OCI-LY7 (cell line): ENCODE measurements at regions not wholly inside any gene's neighbourhood (a gene's known extent, or its start where the extent isn't known, plus 50 kb on each side); places are given as distances from the start of the nearest gene placed in this dataset.

Source experiments
- BruUV-seq: library from RNA; stranded (reverse); fragments of 400-500 nt; replicated peaks from 2 replicates; lab custom pipeline; 2021; lab: Mats Ljungman, UMichigan
- CTCF ChIA-PET: fragments of 300-600 bp; sonication (Branson Sonifier 250); formaldehyde crosslinking; loops from one replicate; lab custom pipeline; 2022; ENCODE audit warnings: antibody characterized with exemption; ENCODE audit not compliant: unreplicated experiment; lab: Charles Lee
- POLR2A ChIA-PET: fragments of 300-600 bp; sonication (Branson Sonifier 250); formaldehyde crosslinking; loops from one replicate; lab custom pipeline; 2022; ENCODE audit warnings: antibody characterized with exemption; lab: Charles Lee
- DNase-seq: peaks from one replicate; pipeline ENCODE4 v3.0.0-alpha.2; 2015; ENCODE audit warnings: low spot score
- H2AFZ ChIP-seq: fragments of 200-600 bp; sonication (generic), shearing (Covaris generic); 2 replicates; pipeline ENCODE4 v1.6.1; 2014; ENCODE audit warnings: mild to moderate bottlenecking, antibody characterized with exemption, low read length, moderate library complexity
- H3K27ac ChIP-seq: fragments of 200-600 bp; sonication (generic); 2 replicates; pipeline ENCODE4 v1.5.1; 2014; ENCODE audit warnings: mixed run types, low read depth, mild to moderate bottlenecking, moderate library complexity, low read length, inconsistent platforms; ENCODE audit not compliant: poor library complexity, severe bottlenecking
- H3K36me3 ChIP-seq: fragments of 200-600 bp; sonication (generic); 2 replicates; pipeline ENCODE4 v1.6.1; 2014; ENCODE audit warnings: mild to moderate bottlenecking, antibody characterized with exemption, low read length, moderate library complexity, mixed read lengths; ENCODE audit not compliant: insufficient read depth
- H3K4me1 ChIP-seq: fragments of 200-600 bp; sonication (generic); 2 replicates; pipeline ENCODE4 v1.5.1; 2014; ENCODE audit warnings: mild to moderate bottlenecking, low read length; ENCODE audit not compliant: insufficient read depth, poor library complexity, severe bottlenecking
- H3K4me2 ChIP-seq: fragments of 200-600 bp; sonication (generic); 2 replicates; pipeline ENCODE4 v1.6.1; 2014; ENCODE audit warnings: mild to moderate bottlenecking, low read length
- H3K4me3 ChIP-seq: fragments of 200-600 bp; sonication (generic); 2 replicates; pipeline ENCODE4 v1.5.1; 2014; ENCODE audit warnings: mild to moderate bottlenecking, low read depth, low read length; ENCODE audit not compliant: poor library complexity, severe bottlenecking
- H3K79me2 ChIP-seq: fragments of 200-600 bp; sonication (generic); 2 replicates; pipeline ENCODE4 v1.6.1; 2016; ENCODE audit warnings: low read depth, mild to moderate bottlenecking, low read length, moderate library complexity, mixed read lengths; ENCODE audit not compliant: insufficient read depth
- H3K9me2 ChIP-seq: fragments of 200-600 bp; sonication (generic); 2 replicates; pipeline ENCODE4 v1.6.1; 2016; ENCODE audit warnings: mild to moderate bottlenecking, low read length, mixed read lengths; ENCODE audit not compliant: insufficient read depth
- H3K9me3 ChIP-seq: fragments of 200-600 bp; sonication (generic); 2 replicates; pipeline ENCODE4 v1.6.1; 2014; ENCODE audit warnings: mild to moderate bottlenecking, mixed run types, low read length, mixed read lengths
- H4K20me1 ChIP-seq: fragments of 200-600 bp; sonication (generic); 2 replicates; pipeline ENCODE4 v1.6.1; 2014; ENCODE audit warnings: mild to moderate bottlenecking, antibody characterized with exemption, low read length, moderate library complexity, mixed read lengths; ENCODE audit not compliant: insufficient read depth
- EZH2phosphoT487 ChIP-seq: fragments of 200-600 bp; sonication (generic); IDR thresholded peaks from 2 replicates; pipeline ENCODE4 v1.6.1; 2018; ENCODE audit warnings: low read depth, borderline replicate concordance, mild to moderate bottlenecking, mixed run types, antibody characterized with exemption, low read length, moderate library complexity, mixed read lengths
- intact Hi-C: fragments of 100-400 bp; cut with micrococcal nuclease; formaldehyde crosslinking; loops from one replicate; pipeline ENCODE4 v1.10.0; 2022; ENCODE audit not compliant: unreplicated experiment
- TF ChIP-seq, protein P1 (sequence below): fragments of 200-600 bp; sonication (generic); conservative IDR thresholded peaks from 2 replicates; pipeline ENCODE4 v1.5.1; 2014; ENCODE audit warnings: mild to moderate bottlenecking, antibody characterized with exemption, low read length, moderate library complexity, mixed read lengths

DNA sequence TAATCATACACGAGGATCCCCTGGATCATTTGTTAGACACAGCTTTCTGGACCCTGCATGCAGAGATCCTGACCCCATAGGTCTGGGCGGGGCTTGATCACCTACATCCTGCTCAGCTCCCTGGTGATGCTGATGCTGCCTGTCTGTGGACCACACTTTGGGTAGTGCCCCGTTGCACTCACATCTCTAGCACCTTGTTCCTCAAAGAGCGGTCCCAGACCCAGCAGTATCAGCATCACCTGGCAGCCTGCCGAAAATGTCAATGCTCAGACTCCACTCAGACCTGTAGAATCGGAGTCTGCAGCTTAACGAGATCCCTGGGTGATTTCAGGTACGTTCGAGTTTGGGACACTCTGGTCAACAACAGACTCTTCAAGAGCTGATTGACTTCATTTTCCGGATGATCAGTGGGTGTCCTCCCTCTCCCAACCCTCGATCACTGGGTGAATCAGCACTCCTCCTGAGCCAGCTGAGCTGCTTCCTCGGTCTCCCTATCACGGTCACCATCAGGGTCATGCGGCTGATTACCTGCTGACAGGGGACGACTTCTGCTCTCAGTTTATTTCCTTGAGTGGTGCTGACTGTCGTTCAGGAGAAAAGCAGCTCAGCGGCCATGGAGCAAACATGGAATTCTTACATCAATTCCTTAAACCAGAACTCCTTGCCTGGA lies 150.6 kb upstream of the RAB12 start:
- Histone ChIP-seq H2AFZ (no peak overlapping the region), H3K36me3 (no peaks in the 10 kb centered on the region), H3K9me3 (no peaks in the 10 kb centered on the region), H3K79me2 (no peaks in the 10 kb centered on the region), H3K9me2 (no peaks in the 10 kb centered on the region), H3K4me1 (no peaks in the 10 kb centered on the region), H3K4me2 (no peak overlapping the region), H3K27ac (no peak overlapping the region), H4K20me1 (no peaks in the 10 kb centered on the region), H3K4me3 (no peak overlapping the region)
- ChIA-PET POLR2A (no interaction called here), CTCF (no interaction called here)
- no peak for DNase-seq
- no TSS peak for BruUV-seq
- intact Hi-C loops = no loop called here
- TF ChIP-seq, protein P1, sequence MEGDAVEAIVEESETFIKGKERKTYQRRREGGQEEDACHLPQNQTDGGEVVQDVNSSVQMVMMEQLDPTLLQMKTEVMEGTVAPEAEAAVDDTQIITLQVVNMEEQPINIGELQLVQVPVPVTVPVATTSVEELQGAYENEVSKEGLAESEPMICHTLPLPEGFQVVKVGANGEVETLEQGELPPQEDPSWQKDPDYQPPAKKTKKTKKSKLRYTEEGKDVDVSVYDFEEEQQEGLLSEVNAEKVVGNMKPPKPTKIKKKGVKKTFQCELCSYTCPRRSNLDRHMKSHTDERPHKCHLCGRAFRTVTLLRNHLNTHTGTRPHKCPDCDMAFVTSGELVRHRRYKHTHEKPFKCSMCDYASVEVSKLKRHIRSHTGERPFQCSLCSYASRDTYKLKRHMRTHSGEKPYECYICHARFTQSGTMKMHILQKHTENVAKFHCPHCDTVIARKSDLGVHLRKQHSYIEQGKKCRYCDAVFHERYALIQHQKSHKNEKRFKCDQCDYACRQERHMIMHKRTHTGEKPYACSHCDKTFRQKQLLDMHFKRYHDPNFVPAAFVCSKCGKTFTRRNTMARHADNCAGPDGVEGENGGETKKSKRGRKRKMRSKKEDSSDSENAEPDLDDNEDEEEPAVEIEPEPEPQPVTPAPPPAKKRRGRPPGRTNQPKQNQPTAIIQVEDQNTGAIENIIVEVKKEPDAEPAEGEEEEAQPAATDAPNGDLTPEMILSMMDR = no peak
- TF ChIP-seq EZH2phosphoT487 = no peak

DNA sequence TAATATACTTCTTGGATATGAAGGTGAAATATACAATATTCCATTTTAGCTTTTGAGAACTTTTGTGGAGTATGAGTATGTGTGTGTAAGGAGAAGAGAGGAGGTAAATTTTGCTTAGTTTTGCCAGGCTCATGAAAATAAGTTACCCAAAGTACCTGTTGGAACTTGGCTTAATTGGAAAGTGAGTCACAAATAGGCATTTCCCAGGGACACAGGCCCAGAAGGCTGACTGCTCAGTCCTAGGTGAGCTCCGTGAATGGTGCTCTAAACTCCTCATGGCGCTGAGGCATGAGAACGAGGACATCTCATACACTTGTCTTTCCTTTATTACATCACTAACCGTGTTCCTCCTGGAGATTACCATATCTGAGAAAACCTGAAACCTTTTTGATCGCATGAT lies 148.5 kb upstream of the RAB12 start:
- intact Hi-C loops = no loop called here
- no TSS peak for BruUV-seq
- H3K79me2 ChIP-seq = no peaks in the 10 kb centered on the region
- H3K4me2 ChIP-seq = no peak overlapping the region
- no peak overlapping the region for H3K27ac ChIP-seq
- ChIA-PET POLR2A (no interaction called here), CTCF (no interaction called here)
- H3K4me1 ChIP-seq = no peaks in the 10 kb centered on the region
- no peak for DNase-seq
- no peaks in the 10 kb centered on the region for H3K9me2 ChIP-seq
- no peaks in the 10 kb centered on the region for H4K20me1 ChIP-seq
- H2AFZ ChIP-seq = no peak overlapping the region
- H3K9me3 ChIP-seq = no peaks in the 10 kb centered on the region
- TF ChIP-seq, protein P1 = no peak
- no peak for TF ChIP-seq EZH2phosphoT487
- no peak overlapping the region for H3K4me3 ChIP-seq
- no peaks in the 10 kb centered on the region for H3K36me3 ChIP-seq

DNA sequence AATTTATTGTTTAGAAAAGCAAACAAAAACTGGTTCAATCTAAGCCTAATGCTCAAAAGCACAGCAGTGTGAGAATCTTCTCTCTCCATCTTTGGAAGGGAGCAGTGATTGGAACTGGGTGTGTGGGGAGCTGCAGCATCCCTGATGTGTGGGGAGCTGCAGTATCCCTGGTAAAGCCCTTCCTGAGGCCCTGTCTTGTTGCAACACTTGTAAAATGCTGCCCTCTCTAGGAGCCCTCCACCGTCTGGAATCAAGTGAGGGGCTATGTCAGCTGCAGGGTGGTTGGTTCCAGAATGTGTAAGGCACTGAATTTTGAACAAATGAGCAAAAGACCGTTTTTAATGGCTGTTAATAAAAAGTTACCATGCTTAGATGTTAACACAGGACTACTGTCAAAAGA lies 147.7 kb upstream of the RAB12 start:
- H3K36me3 ChIP-seq = no peaks in the 10 kb centered on the region
- CTCF ChIA-PET = no interaction called here
- no peak overlapping the region for H3K4me2 ChIP-seq
- H3K9me3 ChIP-seq = no peaks in the 10 kb centered on the region
- no peak overlapping the region for H3K27ac ChIP-seq
- H3K79me2 ChIP-seq = no peaks in the 10 kb centered on the region
- no peak overlapping the region for H3K4me3 ChIP-seq
- H4K20me1 ChIP-seq = no peaks in the 10 kb centered on the region
- no peak overlapping the region for H2AFZ ChIP-seq
- H3K4me1 ChIP-seq = no peaks in the 10 kb centered on the region
- no TSS peak for BruUV-seq
- TF ChIP-seq, protein P1 = no peak; the same call in 1 of the 2 replicates
- TF ChIP-seq EZH2phosphoT487 = no peak
- intact Hi-C loops = no loop called here
- no peaks in the 10 kb centered on the region for H3K9me2 ChIP-seq
- no peak for DNase-seq
- POLR2A ChIA-PET = no interaction called here
